22Rv1 (cell line): ENCODE measurements at regions not wholly inside any gene's neighbourhood (a gene's known extent, or its start where the extent isn't known, plus 50 kb on each side); places are given as distances from the start of the nearest gene placed in this dataset.

Source experiments
- H3K27ac ChIP-seq: fragments of 450-650 bp; 2 replicates; pipeline ENCODE4 v1.5.1; 2017
- ZFX ChIP-seq: fragments of 450-650 bp; IDR thresholded peaks from 2 replicates; pipeline ENCODE4 v1.6.1; 2017; ENCODE audit warnings: antibody characterized with exemption, borderline replicate concordance
- TF ChIP-seq, protein P1 (sequence below): fragments of 450-650 bp; IDR thresholded peaks from 2 replicates; pipeline ENCODE4 v1.5.1; 2017; ENCODE audit warnings: mild to moderate bottlenecking

GRCh38 chr6:106805771-106806170 is 168.8 kb downstream of the CD24 start:
- TF ChIP-seq, protein P1, sequence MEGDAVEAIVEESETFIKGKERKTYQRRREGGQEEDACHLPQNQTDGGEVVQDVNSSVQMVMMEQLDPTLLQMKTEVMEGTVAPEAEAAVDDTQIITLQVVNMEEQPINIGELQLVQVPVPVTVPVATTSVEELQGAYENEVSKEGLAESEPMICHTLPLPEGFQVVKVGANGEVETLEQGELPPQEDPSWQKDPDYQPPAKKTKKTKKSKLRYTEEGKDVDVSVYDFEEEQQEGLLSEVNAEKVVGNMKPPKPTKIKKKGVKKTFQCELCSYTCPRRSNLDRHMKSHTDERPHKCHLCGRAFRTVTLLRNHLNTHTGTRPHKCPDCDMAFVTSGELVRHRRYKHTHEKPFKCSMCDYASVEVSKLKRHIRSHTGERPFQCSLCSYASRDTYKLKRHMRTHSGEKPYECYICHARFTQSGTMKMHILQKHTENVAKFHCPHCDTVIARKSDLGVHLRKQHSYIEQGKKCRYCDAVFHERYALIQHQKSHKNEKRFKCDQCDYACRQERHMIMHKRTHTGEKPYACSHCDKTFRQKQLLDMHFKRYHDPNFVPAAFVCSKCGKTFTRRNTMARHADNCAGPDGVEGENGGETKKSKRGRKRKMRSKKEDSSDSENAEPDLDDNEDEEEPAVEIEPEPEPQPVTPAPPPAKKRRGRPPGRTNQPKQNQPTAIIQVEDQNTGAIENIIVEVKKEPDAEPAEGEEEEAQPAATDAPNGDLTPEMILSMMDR: no peak
- no peak for TF ChIP-seq ZFX
- no peak overlapping the region for H3K27ac ChIP-seq

DNA sequence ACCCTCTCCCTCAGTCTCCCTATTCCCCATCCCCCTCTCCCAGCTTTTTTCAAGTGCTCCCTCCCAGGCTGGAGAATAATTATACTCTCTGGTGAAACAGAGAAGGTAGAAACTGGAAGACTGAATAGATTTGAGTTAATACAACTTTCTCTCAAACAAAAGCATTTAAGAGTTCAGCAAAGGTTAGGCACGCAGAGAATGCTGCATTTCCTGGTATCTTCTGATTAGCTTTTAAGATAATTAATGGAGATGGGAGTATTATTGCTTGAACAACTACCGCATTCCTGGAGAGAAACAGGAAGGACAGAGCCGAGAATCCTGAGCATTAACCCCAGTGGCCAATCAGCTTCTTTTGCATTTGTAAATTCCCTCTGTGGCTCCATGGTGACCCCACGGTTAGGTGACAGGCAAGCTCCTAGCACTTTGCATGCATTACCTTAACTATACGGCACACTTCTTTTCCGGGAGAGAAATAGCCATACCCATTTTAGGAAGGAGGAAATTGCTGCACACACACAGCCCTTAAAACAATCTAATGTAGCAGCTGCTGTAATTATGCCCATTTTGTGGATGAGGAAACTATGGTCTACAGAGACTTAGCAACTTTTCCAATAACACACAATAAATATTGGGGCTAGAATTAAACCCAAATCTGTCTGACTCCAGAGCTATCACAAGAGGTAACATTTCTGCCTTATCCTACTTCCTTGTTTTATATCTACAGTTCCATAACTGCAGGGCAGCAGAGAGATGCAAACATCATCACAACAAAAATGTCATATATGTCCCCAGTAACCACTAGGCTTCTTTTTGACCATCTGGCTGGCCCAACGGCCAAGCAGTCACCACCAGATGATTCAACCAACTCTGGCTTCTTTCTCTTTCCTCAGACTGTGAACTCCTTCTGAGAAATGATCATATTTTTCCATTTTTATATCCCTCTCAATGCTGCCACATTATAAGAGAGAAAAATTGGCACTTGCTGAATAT is 169.9 kb downstream of the CD24 start:
- no peak overlapping the region for H3K27ac ChIP-seq
- TF ChIP-seq, protein P1: no peak
- TF ChIP-seq ZFX: no peak

DNA sequence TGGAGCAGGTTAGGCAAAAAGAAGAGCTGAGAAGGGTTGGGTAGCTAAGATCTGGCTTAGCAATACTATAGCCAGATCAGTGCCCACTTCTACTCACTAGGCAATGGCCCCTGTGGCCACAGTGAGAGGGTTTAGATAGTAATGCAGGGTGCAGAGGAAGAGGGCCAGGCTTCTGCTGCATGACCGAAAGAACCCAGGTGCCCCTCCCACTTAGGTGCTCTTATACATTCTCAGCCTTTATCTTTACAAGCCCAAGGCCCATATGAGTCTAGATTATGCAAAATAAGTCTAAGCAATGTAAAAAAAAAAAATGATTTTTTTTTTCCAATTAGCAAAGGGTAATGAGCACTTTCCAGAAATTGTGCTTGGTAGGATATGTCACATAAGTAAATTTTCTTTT is 171.3 kb downstream of the CD24 start:
- H3K27ac ChIP-seq: no peak overlapping the region

GRCh38 chr6:106802139-106802538 is 172.4 kb downstream of the CD24 start:
- TF ChIP-seq, protein P1: no peak
- no peak for TF ChIP-seq ZFX
- H3K27ac ChIP-seq: no peak overlapping the region

More for the DNA sequence above, 171.3 kb downstream of the CD24 start:
- no peak for TF ChIP-seq ZFX
- TF ChIP-seq, protein P1: no peak

GRCh38 chr6:106801256-106801655 is 171.9 kb downstream of the QRSL1 start:
- no peak overlapping the region for H3K27ac ChIP-seq
- TF ChIP-seq ZFX: no peak
- TF ChIP-seq, protein P1: no peak

- TF ChIP-seq, protein P1: no peak
- no peak for TF ChIP-seq ZFX
Observed at GRCh38 chr6:106800379-106800778, 171.0 kb downstream of the QRSL1 start.

More at GRCh38 chr6:106800379-106800778, 171.0 kb downstream of the QRSL1 start:
- no peak overlapping the region for H3K27ac ChIP-seq
